ENCODE measurements at regions not wholly inside any gene's neighbourhood (a gene's known extent, or its start where the extent isn't known, plus 50 kb on each side); places are given as distances from the start of the nearest gene placed in this dataset. TPM values are rescaled to one million over a fixed set of nuclear protein-coding genes. Genes with fewer than 3 reads are reported as not detected.

- in situ Hi-C loops (cut with MboI) = no loop called here
- ChIA-PET CTCF (interaction anchor here (0.5 to 1.3 kb wide), 2 partner anchors 55 to 71 kb away, joined by 3 to 4 read pairs; no protein-coding TSS in a partner anchor), POLR2A (no interaction called here), SMC1A (ENCODE audit: uncharacterized antibody, unreplicated experiment) (no interaction called here), RAD21 (ENCODE audit: unreplicated experiment) (no interaction called here)
- FAIRE-seq = no peak
- 7% methylated on average over 6 of the region's 7 CpGs for WGBS (ENCODE audit: insufficient coverage, insufficient replicate concordance, low lambda C conversion rate, missing lambda C conversion rate)
- H2AFZ ChIP-seq (ENCODE audit: control insufficient read depth, low read depth, low read length) = no peak overlapping the region
- TF ChIP-seq CHD2 (IDR thresholded peaks at IDR 0.05; ENCODE audit: borderline replicate concordance, low read depth, low read length) (no peak), KAT2A (conservative IDR thresholded peaks at IDR 0.05; ENCODE audit: control insufficient read depth, low read depth, low read length) (no peak), E2F4 (IDR thresholded peaks at IDR 0.05; ENCODE audit: low read depth, low read length) (no peak), RAD21 (IDR thresholded peaks at IDR 0.05; ENCODE audit: insufficient read depth, low read depth, low read length) (peak; percentile 25; the same call in 1 of the 2 replicates), SPI1 (IDR thresholded peaks at IDR 0.05; ENCODE audit: borderline replicate concordance, insufficient read depth, low read depth, low read length) (no peak), KDM1A (IDR thresholded peaks at IDR 0.05; ENCODE audit: borderline replicate concordance) (no peak), ZNF274 (IDR thresholded peaks at IDR 0.05; ENCODE audit: insufficient read depth, insufficient read length) (no peak)
- no peak for DNase-seq (ENCODE audit: low read depth, low spot score)
- H3K79me2 ChIP-seq (ENCODE audit: control insufficient read depth, insufficient read depth, low read length) = no peaks in the 10 kb centered on the region
- peak; percentile 40; the same call in 1 of the 3 replicates for ATAC-seq
- H4K20me1 ChIP-seq (ENCODE audit: control insufficient read depth, insufficient read depth) = no peaks in the 10 kb centered on the region
- no peaks in the 10 kb centered on the region for H3K4me1 ChIP-seq (ENCODE audit: control insufficient read depth, insufficient read depth, low read length)
- no peaks in the 10 kb centered on the region for H3K36me3 ChIP-seq (ENCODE audit: control insufficient read depth in 2 of 2, insufficient read depth in 2 of 2, low read length in 1 of 2)
- H3K4me2 ChIP-seq (ENCODE audit: control insufficient read depth, insufficient read depth) = no peak overlapping the region
- H3K27ac ChIP-seq (ENCODE audit: control insufficient read depth, insufficient read depth) = no peak overlapping the region
- H3K9me3 ChIP-seq (replicated peaks; ENCODE audit: control insufficient read depth, insufficient read depth, low read length) = no peaks in the 10 kb centered on the region
- H3K4me3 ChIP-seq = no peak overlapping the region
- intact Hi-C loops (cut with micrococcal nuclease; ENCODE audit: unreplicated experiment) = no loop called here
- H3K27me3 ChIP-seq (replicated peaks in 1 of 2; ENCODE audit: control insufficient read depth in 2 of 2, insufficient read depth in 2 of 2, low read length in 1 of 2) = no peaks in the 10 kb centered on the region
- BruUV-seq (replicated peaks) = no TSS peak
- no peak overlapping the region for H3K9ac ChIP-seq (ENCODE audit: control insufficient read depth, insufficient read depth, low read length)
These were observed 59.0 kb upstream of the NECTIN3 start for GRCh38 chr3:111012388-111013248.

Small RNA genes lying in the stretch of these regions (microRNA-seq; reads per million reads assigned to microRNA genes)
- gene MIR4445 = not detected

Small RNA genes lying in the stretch of these regions (small RNA-seq; reads per million reads assigned to genes)
- gene AC078918.1 (not detected), gene MIR4445 (not detected), gene RF00019 (not detected), gene RNU6ATAC15P (not detected)

Measured in GM12878 (cell line).